ENCODE measurements at regions not wholly inside any gene's neighbourhood (a gene's known extent, or its start where the extent isn't known, plus 50 kb on each side); places are given as distances from the start of the nearest gene placed in this dataset.

DNA sequence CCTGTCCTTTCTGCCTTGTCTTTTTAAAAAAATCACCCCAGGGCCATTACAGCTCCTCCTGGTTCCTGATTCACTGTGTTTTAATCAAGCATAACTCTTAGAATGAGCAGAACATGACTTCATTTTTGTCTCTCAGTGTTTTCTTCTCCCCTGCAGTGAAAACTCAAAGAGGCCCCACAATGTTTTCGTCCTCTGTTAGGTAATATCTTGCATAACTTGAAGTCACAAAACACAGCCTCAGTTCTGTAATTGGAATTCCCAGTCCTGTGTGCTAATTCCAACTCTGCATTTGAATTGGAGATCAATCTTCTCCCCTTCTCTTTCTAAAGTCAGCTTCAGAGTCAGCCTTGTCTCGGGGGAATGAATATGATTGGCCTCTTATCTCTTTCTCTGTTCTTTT, 186.5 kb upstream of the NAV2 start:
- TF ChIP-seq, protein P1, sequence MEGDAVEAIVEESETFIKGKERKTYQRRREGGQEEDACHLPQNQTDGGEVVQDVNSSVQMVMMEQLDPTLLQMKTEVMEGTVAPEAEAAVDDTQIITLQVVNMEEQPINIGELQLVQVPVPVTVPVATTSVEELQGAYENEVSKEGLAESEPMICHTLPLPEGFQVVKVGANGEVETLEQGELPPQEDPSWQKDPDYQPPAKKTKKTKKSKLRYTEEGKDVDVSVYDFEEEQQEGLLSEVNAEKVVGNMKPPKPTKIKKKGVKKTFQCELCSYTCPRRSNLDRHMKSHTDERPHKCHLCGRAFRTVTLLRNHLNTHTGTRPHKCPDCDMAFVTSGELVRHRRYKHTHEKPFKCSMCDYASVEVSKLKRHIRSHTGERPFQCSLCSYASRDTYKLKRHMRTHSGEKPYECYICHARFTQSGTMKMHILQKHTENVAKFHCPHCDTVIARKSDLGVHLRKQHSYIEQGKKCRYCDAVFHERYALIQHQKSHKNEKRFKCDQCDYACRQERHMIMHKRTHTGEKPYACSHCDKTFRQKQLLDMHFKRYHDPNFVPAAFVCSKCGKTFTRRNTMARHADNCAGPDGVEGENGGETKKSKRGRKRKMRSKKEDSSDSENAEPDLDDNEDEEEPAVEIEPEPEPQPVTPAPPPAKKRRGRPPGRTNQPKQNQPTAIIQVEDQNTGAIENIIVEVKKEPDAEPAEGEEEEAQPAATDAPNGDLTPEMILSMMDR (IDR thresholded peaks at IDR 0.05) = no peak
- TF ChIP-seq POLR2A (IDR thresholded peaks at IDR 0.05) = no peak
